Midbrain (tissue), 1 donor: ENCODE measurements at regions not wholly inside any gene's neighbourhood (a gene's known extent, or its start where the extent isn't known, plus 50 kb on each side); places are given as distances from the start of the nearest gene placed in this dataset.

Experiments used
- DNase-seq: peaks from one replicate; lab custom pipeline; 2025; lab: John Stamatoyannopoulos, UW

GRCh38 chr18:67290421-67290820, 226.1 kb downstream of the DSEL start:
- DNase-seq, result no peak

GRCh38 chr18:67285583-67285982, 230.9 kb downstream of the DSEL start:
- DNase-seq, result no peak

GRCh38 chr18:67282796-67283195, 233.7 kb downstream of the DSEL start:
- DNase-seq, result no peak

GRCh38 chr18:67281746-67282145, 234.8 kb downstream of the DSEL start:
- no peak for DNase-seq

- DNase-seq, result no peak
Measured at GRCh38 chr18:67280486-67281242, 235.9 kb downstream of the DSEL start.

GRCh38 chr18:67279988-67280387, 236.5 kb downstream of the DSEL start:
- no peak for DNase-seq

- DNase-seq, result no peak
Measured at GRCh38 chr18:67278984-67279383, 237.5 kb downstream of the DSEL start.

GRCh38 chr18:67276638-67277037, 239.9 kb downstream of the DSEL start:
- no peak for DNase-seq

GRCh38 chr18:67273288-67273687, 243.2 kb downstream of the DSEL start:
- no peak for DNase-seq

- no peak for DNase-seq
Measured at GRCh38 chr18:67269206-67269605, 247.3 kb downstream of the DSEL start.

- DNase-seq, result no peak
Measured at GRCh38 chr18:67268530-67268929, 248.0 kb downstream of the DSEL start.

- no peak for DNase-seq
Measured at GRCh38 chr18:67266246-67267237, 250.0 kb downstream of the DSEL start.

GRCh38 chr18:67265464-67266245, 250.9 kb downstream of the DSEL start:
- no peak for DNase-seq

GRCh38 chr18:67261931-67262552, 254.5 kb downstream of the DSEL start:
- no peak for DNase-seq

- no peak for DNase-seq
Measured at GRCh38 chr18:67260841-67261240, 255.7 kb downstream of the DSEL start.

- DNase-seq, result no peak
Measured at GRCh38 chr18:67250776-67251424, 265.6 kb downstream of the DSEL start.

- DNase-seq, result no peak
Measured at GRCh38 chr18:67243799-67244587, 272.5 kb downstream of the DSEL start.

GRCh38 chr18:67242001-67242400, 274.5 kb downstream of the DSEL start:
- DNase-seq, result no peak

GRCh38 chr18:67241299-67241698, 275.2 kb downstream of the DSEL start:
- no peak for DNase-seq

- no peak for DNase-seq
Measured at GRCh38 chr18:67239826-67240225, 276.7 kb downstream of the DSEL start.
